ENCODE measurements at regions not wholly inside any gene's neighbourhood (a gene's known extent, or its start where the extent isn't known, plus 50 kb on each side); places are given as distances from the start of the nearest gene placed in this dataset.

DNA sequence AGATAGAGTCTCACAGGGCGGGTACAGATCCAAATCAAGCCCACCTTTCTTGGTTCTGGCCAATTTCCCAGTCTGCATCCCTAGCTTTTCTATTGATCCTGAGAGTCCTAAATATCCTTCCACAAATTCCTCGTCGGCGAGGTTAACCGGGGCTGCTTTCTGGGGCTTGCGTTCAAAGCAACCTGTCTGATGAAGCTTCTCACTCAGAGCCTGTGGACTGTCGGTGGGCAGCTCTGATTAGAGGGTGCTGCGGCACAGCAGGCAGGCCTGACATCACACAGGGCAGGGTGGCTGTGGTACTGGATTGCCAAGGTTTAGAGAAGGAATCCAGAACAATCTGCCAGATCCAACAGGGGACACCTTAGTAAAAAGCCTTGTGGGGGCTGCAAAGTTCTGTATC is 338.0 kb upstream of the ZMIZ1 start:
- Histone ChIP-seq H3K4me3 (no peak overlapping the region), H3K4me1 (ENCODE audit: insufficient read depth) (peaks cover 4% of the 10 kb centered on the region), H3K36me3 (no peaks in the 10 kb centered on the region), H3K27ac (no peak overlapping the region), H3K27me3 (no peaks in the 10 kb centered on the region), H3K9me3 (no peaks in the 10 kb centered on the region)
- intact Hi-C loops (cut with DNase I), result no loop called here
- TF ChIP-seq EP300 (IDR thresholded peaks at IDR 0.05), result no peak
- TF ChIP-seq, protein P1, sequence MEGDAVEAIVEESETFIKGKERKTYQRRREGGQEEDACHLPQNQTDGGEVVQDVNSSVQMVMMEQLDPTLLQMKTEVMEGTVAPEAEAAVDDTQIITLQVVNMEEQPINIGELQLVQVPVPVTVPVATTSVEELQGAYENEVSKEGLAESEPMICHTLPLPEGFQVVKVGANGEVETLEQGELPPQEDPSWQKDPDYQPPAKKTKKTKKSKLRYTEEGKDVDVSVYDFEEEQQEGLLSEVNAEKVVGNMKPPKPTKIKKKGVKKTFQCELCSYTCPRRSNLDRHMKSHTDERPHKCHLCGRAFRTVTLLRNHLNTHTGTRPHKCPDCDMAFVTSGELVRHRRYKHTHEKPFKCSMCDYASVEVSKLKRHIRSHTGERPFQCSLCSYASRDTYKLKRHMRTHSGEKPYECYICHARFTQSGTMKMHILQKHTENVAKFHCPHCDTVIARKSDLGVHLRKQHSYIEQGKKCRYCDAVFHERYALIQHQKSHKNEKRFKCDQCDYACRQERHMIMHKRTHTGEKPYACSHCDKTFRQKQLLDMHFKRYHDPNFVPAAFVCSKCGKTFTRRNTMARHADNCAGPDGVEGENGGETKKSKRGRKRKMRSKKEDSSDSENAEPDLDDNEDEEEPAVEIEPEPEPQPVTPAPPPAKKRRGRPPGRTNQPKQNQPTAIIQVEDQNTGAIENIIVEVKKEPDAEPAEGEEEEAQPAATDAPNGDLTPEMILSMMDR (IDR thresholded peaks at IDR 0.05), result no peak
- no peak for TF ChIP-seq POLR2A (IDR thresholded peaks at IDR 0.05)
- 93 to 97% (median 95%) methylated on average over 8 of the region's 8 CpGs for WGBS, 3 donors
- DNase-seq, result no peak

DNA sequence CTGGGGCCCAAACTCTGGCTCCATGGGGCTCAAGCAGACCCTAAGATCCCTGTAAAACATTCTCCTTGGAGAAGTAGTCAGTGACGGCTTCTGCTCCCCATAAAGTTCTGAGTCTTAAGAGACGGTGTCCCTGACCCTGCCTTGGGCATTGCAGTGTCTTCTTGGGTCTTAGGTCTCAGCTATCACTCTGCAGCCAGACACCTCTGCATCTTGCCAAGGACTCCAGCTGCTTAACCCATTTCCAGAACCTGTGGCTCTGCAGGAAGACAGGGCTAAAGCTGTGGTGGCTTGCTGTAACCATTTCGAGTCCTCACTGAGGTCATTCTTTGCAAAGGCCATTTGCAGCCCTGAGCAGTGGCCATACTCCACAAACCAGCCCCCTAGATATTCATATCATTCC is 337.1 kb upstream of the ZMIZ1 start:
- H3K4me1 ChIP-seq (ENCODE audit: insufficient read depth), result peaks cover 4% of the 10 kb centered on the region
- TF ChIP-seq, protein P1 (IDR thresholded peaks at IDR 0.05), result no peak
- no peak for TF ChIP-seq POLR2A (IDR thresholded peaks at IDR 0.05)
- no peak for TF ChIP-seq EP300 (IDR thresholded peaks at IDR 0.05)
- no peaks in the 10 kb centered on the region for H3K27me3 ChIP-seq
- H3K9me3 ChIP-seq, result no peaks in the 10 kb centered on the region
- no peaks in the 10 kb centered on the region for H3K36me3 ChIP-seq
- H3K27ac ChIP-seq, result no peak overlapping the region
- DNase-seq, result no peak
- 81 to 96% (median 82%) methylated on average over 3 of the region's 3 CpGs for WGBS, 3 donors
- H3K4me3 ChIP-seq, result no peak overlapping the region
- intact Hi-C loops (cut with DNase I), result no loop called here

DNA sequence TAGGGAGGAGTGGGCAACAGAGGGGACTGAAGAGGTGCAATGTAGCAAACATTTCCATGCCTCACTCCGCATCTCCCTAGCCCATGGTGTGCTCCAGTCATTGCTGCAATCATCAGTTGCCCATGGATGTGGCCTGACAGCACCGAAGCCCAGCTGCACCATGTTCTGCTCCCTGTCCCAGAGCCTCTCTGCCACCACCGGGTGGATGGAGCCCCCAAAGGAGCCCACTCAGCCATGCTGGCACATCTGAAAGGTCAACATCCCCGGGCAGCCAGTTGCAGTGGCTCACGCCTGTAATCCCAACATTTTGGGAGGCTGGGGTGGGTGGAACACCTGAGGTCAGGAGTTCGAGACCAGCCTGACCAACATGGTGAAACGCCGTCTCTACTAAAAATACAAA is 336.4 kb upstream of the ZMIZ1 start:
- H3K36me3 ChIP-seq, result no peaks in the 10 kb centered on the region
- 94 to 96% (median 95%) methylated on average over 8 of the region's 8 CpGs for WGBS, 3 donors
- H3K9me3 ChIP-seq, result no peaks in the 10 kb centered on the region
- H3K4me3 ChIP-seq, result no peak overlapping the region
- intact Hi-C loops (cut with DNase I), result no loop called here
- TF ChIP-seq, protein P1 (IDR thresholded peaks at IDR 0.05), result no peak
- TF ChIP-seq EP300 (IDR thresholded peaks at IDR 0.05) (no peak), POLR2A (IDR thresholded peaks at IDR 0.05) (no peak)
- no peak for DNase-seq
- no peak overlapping the region for H3K27ac ChIP-seq
- no peaks in the 10 kb centered on the region for H3K27me3 ChIP-seq
- no peaks in the 10 kb centered on the region for H3K4me1 ChIP-seq (ENCODE audit: insufficient read depth)

DNA sequence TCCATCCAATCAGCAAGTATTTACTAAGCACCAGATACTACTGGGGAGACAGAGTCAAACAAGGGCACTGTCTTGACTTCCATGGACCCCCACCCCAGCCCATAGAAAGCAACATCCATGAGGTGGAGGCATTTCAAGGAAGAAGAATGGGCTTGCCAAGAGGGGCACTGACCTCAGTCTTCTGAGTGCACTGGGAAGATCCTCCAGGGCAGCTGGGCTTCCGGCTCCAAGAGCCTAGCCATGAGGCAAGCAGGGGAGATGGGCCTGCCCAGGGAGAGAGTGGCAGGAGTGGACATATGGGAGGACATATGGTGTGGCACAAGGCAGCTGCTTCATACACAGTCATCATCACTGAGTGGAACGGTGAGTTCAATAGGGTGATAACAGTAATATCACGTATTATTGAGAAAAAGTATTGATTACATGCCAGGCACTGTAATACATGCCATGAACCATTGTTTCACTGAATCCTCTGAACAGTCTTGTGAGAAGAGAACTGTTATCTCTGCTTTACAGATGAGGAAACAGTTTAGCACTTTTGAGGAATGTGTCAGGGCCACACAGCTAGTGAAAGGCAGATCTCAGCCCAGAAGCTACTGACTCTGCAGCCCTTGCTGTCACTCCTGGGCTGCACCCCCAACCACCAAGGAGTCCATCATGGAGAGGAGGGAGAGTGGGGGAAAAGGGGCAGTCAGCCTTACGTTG is 331.7 kb upstream of the ZMIZ1 start:
- H3K27ac ChIP-seq, result no peak overlapping the region
- no peaks in the 10 kb centered on the region for H3K36me3 ChIP-seq
- H3K9me3 ChIP-seq, result no peaks in the 10 kb centered on the region
- H3K4me3 ChIP-seq, result no peak overlapping the region
- intact Hi-C loops (cut with DNase I), result no loop called here
- H3K27me3 ChIP-seq, result no peaks in the 10 kb centered on the region
- H3K4me1 ChIP-seq (ENCODE audit: insufficient read depth), result peaks cover 1% of the 10 kb centered on the region
- DNase-seq, result no peak
- TF ChIP-seq, protein P1 (IDR thresholded peaks at IDR 0.05), result no peak
- WGBS, 3 donors, result 81 to 97% (median 89%) methylated on average over 4 of the region's 4 CpGs
